HG03442 (cell line): ENCODE measurements at regions not wholly inside any gene's neighbourhood (a gene's known extent, or its start where the extent isn't known, plus 50 kb on each side); places are given as distances from the start of the nearest gene placed in this dataset.

Source experiments
- ATAC-seq: cut with Tn5 transposase; IDR thresholded peaks from one replicate; pipeline ENCODE4 v1.9.1; 2021; ENCODE audit warnings: mild to moderate bottlenecking, moderate library complexity; ENCODE audit not compliant: unreplicated experiment

DNA sequence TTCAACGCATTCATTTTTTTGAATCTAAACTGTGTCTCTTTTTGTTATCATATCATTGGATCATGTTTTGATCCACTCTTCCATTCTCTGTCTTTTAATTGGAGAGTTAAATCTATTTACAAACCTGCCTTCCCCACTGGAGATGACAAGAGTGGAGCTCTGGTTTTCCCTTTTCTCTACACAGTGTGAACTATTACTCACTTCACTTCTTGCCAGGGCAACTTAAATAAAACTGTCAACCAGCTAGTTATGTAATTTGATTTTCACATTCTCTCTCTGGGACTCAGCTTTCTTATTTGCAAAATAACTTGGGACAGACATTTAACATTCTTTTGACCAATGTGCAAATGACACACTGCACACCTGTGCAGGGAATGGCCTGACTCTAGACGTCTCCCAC, 230.8 kb upstream of the CST7 start:
- no peak for ATAC-seq

DNA sequence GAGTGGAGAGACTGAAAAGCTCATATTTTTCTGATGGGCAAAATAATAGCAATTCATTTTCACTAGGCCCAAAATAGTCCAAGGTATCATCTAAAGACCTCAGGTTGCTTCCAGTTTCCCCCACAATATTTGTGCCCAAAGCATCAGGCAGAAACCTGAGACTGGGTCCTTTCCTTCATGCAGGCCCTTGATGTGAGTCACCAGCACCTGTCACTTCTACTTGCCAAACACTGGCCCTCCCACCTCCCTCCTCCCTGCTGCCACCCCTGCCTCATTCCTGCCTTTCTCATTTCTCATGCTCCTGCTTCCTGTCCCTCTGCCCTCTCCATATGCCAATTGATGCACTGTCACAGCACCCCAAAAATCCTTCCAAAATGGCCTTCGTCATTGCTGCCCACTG, 230.4 kb upstream of the CST7 start:
- no peak for ATAC-seq

DNA sequence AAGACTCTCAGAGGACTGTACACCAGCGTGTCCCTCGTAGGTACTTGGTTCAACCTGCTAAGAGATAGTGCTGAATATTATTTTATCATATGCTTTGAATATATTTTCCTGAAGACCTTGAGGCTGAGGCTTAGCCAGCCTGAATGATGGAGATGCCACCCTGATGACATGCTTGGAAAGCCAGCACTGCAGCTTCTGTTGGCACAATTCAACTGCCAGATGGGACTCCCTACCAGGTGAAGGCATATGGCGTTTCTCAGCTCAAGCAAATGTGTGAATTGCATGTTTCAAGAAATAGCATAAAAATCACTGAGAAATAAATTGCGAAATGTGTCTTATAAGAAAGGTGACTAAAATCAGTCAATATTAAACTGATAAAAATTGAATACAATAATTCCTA, 228.1 kb upstream of the CST7 start:
- no peak for ATAC-seq

- ATAC-seq = no peak
Measured at GRCh38 chr20:24721891-24722568, 227.0 kb upstream of the CST7 start.

DNA sequence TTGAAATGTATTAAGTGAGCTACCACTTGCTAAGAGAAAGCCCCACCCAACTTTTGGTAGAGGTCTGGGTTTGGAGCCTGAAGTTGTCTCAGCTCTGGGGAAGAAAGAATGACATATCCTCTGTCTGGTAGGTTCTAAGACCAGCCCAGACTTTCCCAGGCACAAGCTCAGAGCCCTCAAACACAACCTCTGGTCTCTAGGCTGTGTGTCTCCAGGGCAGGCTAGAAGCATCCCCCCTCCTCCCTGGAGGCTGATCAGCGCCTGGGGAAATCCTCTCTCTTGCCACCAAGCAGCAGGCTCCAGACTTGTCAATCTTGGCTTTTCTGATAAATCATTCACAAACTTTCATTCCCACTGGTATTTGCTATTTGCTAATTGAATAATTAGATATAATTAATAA, 226.5 kb upstream of the CST7 start:
- ATAC-seq = no peak

DNA sequence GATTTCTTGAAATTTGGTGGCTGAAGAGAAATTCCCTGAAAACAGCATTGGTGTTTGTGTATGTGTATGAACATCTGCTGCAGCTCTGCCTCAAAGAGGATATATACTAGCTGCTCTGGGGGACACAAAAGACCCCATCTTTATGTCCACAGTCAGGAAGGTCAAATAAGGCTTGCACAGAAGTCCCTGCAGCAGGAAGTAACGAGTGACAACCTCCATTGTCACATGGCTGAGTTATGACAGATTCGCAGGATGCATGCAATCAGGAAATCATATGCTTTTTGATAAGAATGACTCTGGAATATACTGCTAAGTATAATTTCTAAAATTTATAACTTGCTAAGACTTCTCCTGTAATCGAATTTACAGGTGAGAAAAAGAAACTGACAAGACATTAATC, 225.9 kb upstream of the CST7 start:
- no peak for ATAC-seq

DNA sequence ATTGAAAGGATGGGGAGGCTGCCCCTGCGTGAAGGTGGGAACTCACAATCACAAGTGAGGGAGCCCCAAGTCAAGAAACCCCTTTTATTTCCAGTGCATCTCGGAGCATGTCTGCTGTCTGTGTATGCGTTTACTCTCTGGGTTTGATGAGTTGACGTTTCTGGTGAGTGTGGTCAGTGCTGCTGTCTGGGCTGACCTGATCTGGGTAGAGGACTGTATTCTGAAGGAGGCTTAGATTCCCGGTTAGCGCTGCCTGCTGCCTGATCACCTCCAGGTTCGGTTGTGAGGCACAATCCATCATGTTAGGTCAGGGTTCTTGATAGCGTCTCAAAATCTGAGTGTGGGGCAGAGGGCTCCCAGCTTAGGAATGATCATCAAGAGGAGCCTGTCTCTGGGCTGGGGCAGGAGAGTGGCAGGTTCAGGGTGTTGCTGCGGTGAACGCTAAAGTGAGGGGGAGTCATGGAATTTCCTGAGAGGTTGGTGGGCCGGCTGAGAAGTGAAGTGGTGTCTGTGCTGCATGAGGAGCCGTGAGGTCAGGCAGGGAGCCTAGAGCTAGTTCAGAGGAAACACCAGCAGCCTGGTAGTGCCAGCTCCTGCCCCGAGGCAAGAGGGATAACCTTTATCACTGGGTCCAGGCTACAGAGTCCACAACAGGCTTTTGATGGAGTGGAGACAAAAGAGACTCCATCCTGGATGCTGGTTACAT, 225.3 kb upstream of the CST7 start:
- ATAC-seq = no peak

DNA sequence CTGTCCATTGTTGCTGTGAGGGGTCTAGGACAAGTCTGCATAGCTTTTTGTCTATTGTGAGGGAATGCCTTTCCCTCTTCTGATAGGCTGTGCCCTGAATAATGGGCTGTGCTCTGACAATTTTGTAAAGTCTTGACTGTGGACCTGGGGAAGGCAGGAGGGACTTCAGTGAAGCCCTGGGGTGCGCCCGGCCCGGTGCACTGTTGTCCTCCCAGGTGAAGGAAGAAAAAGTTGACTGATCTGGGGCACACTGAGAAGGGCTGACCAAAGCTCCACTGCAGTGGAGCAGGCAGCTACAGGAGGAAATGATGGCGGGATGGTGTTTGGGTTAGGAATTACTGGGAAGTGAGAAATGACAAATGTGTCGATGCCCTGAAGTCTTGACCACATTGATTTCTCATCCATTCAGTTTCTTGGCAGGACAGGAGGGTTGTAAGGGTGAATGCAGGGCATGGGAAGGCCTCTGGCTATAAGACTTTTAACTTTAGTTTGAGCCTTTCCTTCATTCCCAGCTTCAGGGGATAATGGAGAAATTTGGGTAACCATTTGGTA, 224.0 kb upstream of the CST7 start:
- ATAC-seq = no peak

DNA sequence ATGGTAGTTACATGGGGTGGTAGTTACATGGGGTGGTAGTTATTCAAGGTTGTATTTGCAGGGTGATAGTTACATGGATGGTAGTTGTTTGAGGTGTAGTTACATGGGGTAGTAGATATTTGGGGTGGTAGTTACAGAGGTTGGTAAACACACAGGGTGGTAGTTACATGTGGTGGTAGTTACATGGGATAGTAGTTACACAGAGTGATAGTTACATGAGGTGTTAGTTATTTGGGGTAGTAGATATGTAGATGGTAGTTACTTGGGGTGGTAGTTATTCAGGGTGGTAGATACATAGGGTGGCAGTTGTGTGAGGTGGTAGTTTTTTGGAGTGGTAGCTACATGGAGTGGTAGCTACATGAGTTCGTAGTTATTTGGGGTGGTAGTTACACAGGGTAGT, 221.3 kb upstream of the CST7 start:
- ATAC-seq = no peak

- ATAC-seq = no peak
Measured at GRCh38 chr20:24729896-24730605, 219.0 kb upstream of the CST7 start.

DNA sequence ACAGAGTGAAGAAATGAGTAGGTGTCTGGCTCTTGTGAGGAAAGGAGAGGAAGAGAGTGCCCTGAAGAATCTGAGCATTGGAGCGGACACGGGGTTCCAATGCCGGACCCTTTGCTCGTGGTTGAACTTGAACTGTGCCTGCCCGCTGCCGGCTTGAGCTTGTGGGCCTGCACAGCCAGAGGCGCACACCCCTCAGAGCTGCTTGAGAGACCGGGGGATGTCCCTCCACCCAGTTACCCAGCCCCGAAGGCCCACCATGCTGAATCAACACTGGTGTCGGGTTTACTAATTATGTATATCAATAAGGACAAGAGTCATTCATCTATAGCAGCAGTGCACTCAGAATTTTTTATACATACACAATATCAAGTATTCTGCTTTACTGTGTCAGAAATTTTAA, 218.3 kb upstream of the CST7 start:
- ATAC-seq = no peak

DNA sequence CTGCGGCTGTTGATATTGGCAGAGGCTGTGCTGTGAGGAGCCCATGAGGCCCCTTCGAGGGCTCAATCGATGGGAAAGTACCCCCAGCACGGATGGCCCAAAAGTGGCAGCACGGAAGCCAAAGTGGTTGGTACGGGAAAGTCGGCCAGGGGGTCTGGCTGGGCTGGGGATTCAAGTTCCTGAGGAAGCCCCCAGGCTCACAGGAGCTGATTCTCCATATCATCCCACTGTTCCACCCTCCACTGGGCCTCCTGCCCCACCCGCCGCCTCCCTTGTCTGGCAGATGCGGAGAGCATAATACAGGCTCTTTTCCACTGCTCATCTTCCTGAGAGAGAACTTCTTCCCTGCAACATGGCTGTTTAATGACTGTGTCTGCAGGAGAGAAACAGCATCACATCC, 217.8 kb upstream of the CST7 start:
- ATAC-seq = no peak

DNA sequence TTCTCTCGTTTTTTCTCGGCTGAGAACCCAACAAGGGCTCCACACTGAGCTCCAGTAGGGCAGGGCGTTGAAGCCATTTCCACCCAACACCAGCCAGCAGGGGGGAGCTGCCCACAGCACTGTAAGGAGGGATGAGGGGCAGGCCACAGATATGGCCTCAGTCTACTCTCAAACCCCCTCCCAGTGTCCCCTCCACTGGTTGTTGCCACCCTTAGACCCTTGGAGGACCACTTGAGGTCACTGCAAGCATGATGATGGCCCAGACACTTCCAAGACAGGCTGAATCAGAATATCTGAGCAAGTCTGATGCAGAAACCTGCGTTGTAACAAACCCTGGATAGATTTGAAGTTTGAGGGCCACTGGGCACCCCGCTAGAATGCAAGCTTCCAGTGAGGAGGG, 217.0 kb upstream of the CST7 start:
- ATAC-seq = no peak

GRCh38 chr20:24732599-24732998, 216.5 kb upstream of the CST7 start:
- no peak for ATAC-seq

- no peak for ATAC-seq
Measured at GRCh38 chr20:24733416-24733815, 215.7 kb upstream of the CST7 start.

- ATAC-seq = no peak
Measured at GRCh38 chr20:24734139-24734538, 214.9 kb upstream of the CST7 start.

DNA sequence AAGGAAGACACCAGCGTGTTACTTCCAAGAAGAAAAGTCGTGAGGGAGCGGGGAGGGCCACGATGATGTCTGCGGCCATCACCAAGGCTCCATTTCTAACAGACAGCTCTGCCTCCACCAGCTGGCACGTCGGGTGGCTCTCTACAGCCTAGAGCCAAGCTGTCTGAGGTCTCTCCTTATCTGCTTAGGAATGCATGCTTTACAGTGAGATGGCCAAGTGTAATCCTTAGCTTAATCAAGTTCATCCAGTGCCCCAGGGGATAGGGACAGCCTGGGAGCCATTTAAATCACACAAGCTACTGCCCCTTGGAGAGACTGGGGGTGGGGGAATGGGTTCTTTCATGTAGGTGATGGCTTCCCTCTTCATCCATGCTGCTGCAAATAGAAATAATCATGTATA, 213.8 kb upstream of the CST7 start:
- no peak for ATAC-seq

DNA sequence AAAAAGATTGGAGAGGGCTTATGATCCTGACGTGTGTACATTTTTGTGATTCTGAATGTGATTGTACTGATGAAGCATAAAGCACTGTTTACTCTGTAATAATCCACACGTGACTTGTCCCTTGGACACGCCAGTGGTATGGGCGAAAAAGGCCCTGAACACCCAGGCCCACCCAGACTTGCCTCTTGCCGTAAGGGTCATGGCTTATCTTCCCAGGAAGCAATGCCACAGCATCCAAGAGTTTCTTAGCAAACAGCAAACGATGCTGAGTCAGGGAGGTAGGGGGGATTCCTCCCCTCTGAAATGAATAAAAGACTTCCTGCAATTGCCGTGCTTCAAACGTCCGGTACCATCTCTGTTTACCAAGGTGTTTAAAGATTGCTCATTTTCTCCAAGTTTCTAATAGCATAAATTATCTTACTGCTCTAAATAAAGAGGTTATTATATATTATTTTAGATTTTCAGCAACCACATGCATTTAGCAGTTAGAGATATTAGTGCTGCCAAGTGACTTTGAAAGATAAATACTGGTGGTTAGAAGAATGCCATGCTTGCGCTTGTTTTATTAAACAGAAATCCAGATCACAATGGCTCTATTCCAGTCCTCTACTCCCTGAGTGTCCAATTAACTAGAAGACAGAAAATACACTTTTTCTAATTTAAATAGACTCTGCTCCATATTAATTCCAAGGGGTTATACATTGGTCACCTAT, 212.8 kb upstream of the CST7 start:
- no peak for ATAC-seq

DNA sequence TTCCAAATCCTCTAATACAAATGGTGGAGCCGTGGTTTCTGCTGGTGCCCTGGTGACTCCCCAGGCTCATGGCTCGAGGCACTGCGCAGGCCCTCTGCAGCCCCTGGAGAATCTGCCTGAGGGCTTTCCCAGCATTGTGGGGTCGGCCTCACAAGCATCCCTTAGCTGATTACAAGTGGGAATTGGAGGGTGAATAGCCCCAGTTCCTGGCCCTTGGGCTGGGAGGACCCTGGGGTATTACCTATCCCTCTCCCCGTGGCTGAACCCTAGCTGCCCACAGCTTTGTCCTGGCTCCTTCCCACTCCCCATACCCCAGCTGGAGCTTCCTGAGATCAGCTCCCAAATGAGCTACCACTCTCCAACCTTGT, 212.2 kb upstream of the CST7 start:
- no peak for ATAC-seq

GRCh38 chr20:24737212-24737850, 211.7 kb upstream of the CST7 start:
- ATAC-seq = no peak
